Uterus (tissue), 3 donors: ENCODE measurements at regions not wholly inside any gene's neighbourhood (a gene's known extent, or its start where the extent isn't known, plus 50 kb on each side); places are given as distances from the start of the nearest gene placed in this dataset.

Source experiments
- DNase-seq, 2 donors: peaks; one replicate each; pipeline ENCODE4 v3.0.0-alpha.2; 2019 to 2020
- H3K27ac ChIP-seq, 2 donors: fragments of 200-600 bp; sonication (generic); 1 replicate in 1 of 2; 2 replicates in 1 of 2; pipeline ENCODE4 v1.5.1; 2016 to 2018
- H3K27me3 ChIP-seq, 2 donors: fragments of 200-600 bp; sonication (generic); one replicate each; pipeline ENCODE4 v1.5.1; 2018 to 2019; ENCODE audit warnings: control low read depth in 1 of 2
- H3K36me3 ChIP-seq, 2 donors: fragments of 200-600 bp; sonication (generic); one replicate each; pipeline ENCODE4 v1.5.1; 2019; ENCODE audit warnings: control low read depth in 1 of 2
- H3K4me1 ChIP-seq, 2 donors: fragments of 200-600 bp; sonication (generic); one replicate each; pipeline ENCODE4 v1.5.1; 2018 to 2019; ENCODE audit warnings: control low read depth in 1 of 2
- H3K4me3 ChIP-seq, 2 donors: fragments of 200-600 bp; sonication (generic); 1 replicate in 1 of 2; 2 replicates in 1 of 2; pipeline ENCODE4 v1.5.1; 2018 to 2019; ENCODE audit warnings: mild to moderate bottlenecking in 1 of 2
- H3K9me3 ChIP-seq, 2 donors: fragments of 200-600 bp; sonication (generic); one replicate each; pipeline ENCODE4 v1.5.1; 2019; ENCODE audit warnings: control low read depth in 1 of 2
- POLR2A ChIP-seq, 2 donors: fragments of 450-650 bp; IDR thresholded peaks; one replicate each; pipeline ENCODE4 v1.6.1; 2016; ENCODE audit warnings: antibody characterized with exemption in 2 of 2, mild to moderate bottlenecking in 1 of 2, moderate library complexity in 1 of 2
- intact Hi-C: fragments of 100-400 bp; cut with DNase I; formaldehyde crosslinking; loops from one replicate; pipeline ENCODE4 v1.15.1; 2023; ENCODE audit warnings: low total_unique reads
- TF ChIP-seq, protein P1 (sequence below), 4 experiments: fragments of 200-600 bp in 2 of 4; fragments of 450-650 bp in 2 of 4; sonication (generic) in 2 of 4; IDR thresholded peaks; one replicate each; pipeline ENCODE4 v1.5.1; 2016 to 2019; ENCODE audit warnings: antibody characterized with exemption in 4 of 4, mild to moderate bottlenecking in 2 of 4, moderate library complexity in 1 of 4
- donor health status: DM: yes; HTN: yes; CAD: no.

DNA sequence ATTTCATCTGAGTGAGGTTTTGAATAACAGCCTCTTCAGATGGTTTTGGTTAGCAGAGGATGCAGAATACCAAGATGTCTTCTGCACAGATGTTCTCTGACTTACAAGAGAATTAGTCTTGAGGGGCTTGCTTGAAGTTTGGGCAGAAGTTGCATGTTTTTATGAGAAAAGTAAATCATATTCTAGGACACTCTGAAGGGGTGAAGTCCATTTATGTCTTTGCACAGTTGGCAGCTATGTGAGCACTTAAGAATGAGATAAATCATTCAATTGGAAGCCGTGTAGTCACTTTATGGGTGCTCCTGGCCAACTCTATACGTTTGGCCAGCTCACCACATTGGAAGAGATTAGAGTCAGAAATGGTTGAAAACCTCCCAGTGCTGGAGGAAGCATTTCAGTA, 252.7 kb upstream of the KCNIP4 start:
- intact Hi-C loops, result no loop called here
- Histone ChIP-seq H3K27ac (no peak overlapping the region), H3K27me3 (no peaks in the 10 kb centered on the region), H3K4me1 (no peaks in the 10 kb centered on the region), H3K4me3 (no peak overlapping the region), H3K9me3 (no peaks in the 10 kb centered on the region), H3K36me3 (no peaks in the 10 kb centered on the region)
- TF ChIP-seq POLR2A (IDR thresholded peaks at IDR 0.05), result no peak
- TF ChIP-seq, protein P1, sequence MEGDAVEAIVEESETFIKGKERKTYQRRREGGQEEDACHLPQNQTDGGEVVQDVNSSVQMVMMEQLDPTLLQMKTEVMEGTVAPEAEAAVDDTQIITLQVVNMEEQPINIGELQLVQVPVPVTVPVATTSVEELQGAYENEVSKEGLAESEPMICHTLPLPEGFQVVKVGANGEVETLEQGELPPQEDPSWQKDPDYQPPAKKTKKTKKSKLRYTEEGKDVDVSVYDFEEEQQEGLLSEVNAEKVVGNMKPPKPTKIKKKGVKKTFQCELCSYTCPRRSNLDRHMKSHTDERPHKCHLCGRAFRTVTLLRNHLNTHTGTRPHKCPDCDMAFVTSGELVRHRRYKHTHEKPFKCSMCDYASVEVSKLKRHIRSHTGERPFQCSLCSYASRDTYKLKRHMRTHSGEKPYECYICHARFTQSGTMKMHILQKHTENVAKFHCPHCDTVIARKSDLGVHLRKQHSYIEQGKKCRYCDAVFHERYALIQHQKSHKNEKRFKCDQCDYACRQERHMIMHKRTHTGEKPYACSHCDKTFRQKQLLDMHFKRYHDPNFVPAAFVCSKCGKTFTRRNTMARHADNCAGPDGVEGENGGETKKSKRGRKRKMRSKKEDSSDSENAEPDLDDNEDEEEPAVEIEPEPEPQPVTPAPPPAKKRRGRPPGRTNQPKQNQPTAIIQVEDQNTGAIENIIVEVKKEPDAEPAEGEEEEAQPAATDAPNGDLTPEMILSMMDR (IDR thresholded peaks at IDR 0.05), result no peak
- no peak for DNase-seq

DNA sequence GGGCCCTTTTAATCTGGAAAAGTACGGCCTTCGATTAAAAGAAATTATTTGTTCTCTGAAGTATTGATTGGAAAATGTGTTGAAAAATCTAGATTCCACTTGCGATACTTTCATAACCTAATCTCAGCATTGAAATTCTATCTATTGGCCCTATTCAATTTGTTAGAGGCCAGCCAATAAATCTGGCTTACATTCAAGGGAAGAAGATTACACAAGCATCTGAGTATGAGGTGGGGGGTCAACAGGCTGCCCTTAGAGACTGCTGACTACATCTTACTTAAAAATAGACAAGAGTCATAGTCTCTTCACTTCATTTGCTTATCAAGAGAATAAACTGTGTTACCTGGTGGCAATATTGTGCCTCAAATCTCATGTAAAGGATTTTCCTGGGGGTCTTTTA, 248.0 kb upstream of the KCNIP4 start:
- DNase-seq, result no peak
- Histone ChIP-seq H3K27ac (no peak overlapping the region), H3K4me1 (no peaks in the 10 kb centered on the region), H3K36me3 (no peaks in the 10 kb centered on the region), H3K27me3 (no peaks in the 10 kb centered on the region), H3K9me3 (no peaks in the 10 kb centered on the region), H3K4me3 (no peak overlapping the region)
- TF ChIP-seq, protein P1 (IDR thresholded peaks at IDR 0.05), result no peak
- no peak for TF ChIP-seq POLR2A (IDR thresholded peaks at IDR 0.05)
- intact Hi-C loops, result no loop called here

DNA sequence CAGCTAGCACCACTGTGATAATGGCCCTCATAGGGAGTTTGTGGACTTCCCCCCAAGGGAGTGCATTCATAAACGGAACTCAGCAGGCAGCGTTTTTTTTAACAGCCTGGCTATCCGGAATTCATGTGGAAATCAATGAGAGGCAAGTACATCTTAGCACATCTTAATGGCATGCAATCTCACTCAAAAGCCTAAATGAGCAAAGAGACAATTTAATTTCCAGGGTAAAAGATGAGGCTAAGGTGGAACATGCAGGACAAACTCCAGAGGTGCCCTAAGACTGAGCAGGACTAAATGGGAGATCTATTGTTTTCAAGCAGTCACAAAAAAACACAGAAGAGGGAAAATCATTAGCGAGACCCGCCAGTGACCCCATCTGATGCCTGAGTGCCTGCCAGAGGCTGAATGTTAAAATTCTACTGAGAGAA, 243.5 kb upstream of the KCNIP4 start:
- no peaks in the 10 kb centered on the region for H3K27me3 ChIP-seq
- H3K27ac ChIP-seq, result no peak overlapping the region
- no peaks in the 10 kb centered on the region for H3K36me3 ChIP-seq
- H3K4me1 ChIP-seq, result no peaks in the 10 kb centered on the region
- TF ChIP-seq, protein P1 (IDR thresholded peaks at IDR 0.05), result no peak
- no peak for TF ChIP-seq POLR2A (IDR thresholded peaks at IDR 0.05)
- DNase-seq, result no peak
- intact Hi-C loops, result no loop called here
- no peak overlapping the region for H3K4me3 ChIP-seq
- no peaks in the 10 kb centered on the region for H3K9me3 ChIP-seq

DNA sequence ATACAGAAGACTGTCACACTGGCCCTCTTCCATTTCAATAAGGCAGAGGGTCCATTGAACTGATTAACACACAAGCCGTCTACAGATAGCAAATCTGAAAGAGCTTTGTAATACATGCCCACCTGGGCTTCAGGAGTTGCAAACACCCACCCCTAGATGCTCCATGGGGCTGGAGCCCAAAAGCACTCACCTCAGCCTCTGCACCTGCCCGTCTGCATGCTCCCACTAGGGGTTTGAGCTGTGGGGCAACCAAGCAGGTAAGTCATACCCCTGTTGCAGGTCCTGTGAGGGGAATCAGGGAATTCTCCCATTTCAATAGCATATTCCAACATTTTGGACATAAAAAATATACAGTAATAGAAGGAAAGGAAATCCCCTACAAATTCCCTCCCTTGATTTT, 243.0 kb upstream of the KCNIP4 start:
- no peak overlapping the region for H3K4me3 ChIP-seq
- intact Hi-C loops, result no loop called here
- no peaks in the 10 kb centered on the region for H3K36me3 ChIP-seq
- H3K4me1 ChIP-seq, result no peaks in the 10 kb centered on the region
- DNase-seq, result no peak
- no peaks in the 10 kb centered on the region for H3K9me3 ChIP-seq
- no peak for TF ChIP-seq POLR2A (IDR thresholded peaks at IDR 0.05)
- TF ChIP-seq, protein P1 (IDR thresholded peaks at IDR 0.05), result no peak
- no peaks in the 10 kb centered on the region for H3K27me3 ChIP-seq
- H3K27ac ChIP-seq, result no peak overlapping the region

DNA sequence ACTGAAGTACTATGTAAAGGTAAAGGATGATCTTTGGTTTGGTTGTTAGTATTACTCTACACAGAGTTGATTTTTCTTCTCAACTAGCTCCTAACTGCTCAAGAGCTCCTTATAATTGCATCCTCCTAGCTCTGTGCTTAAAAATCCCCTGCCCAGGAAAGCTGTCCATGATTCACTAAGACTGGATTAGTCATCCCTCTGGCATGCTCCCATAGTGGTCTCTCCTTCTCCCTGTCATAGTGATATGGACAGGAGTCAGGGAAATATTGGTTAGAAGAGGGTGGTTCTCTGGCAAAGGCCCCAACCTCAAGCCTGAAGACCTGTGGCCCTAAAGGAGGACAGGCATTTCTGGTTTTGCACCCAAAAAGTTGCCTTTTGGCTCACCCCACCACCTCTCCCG, 242.3 kb upstream of the KCNIP4 start:
- H3K4me3 ChIP-seq, result no peak overlapping the region
- TF ChIP-seq, protein P1 (IDR thresholded peaks at IDR 0.05), result no peak
- TF ChIP-seq POLR2A (IDR thresholded peaks at IDR 0.05), result no peak
- H3K27me3 ChIP-seq, result no peaks in the 10 kb centered on the region
- DNase-seq, result no peak
- H3K4me1 ChIP-seq, result no peaks in the 10 kb centered on the region
- no peaks in the 10 kb centered on the region for H3K36me3 ChIP-seq
- H3K9me3 ChIP-seq, result no peaks in the 10 kb centered on the region
- H3K27ac ChIP-seq, result no peak overlapping the region
- intact Hi-C loops, result no loop called here
